SK-N-SH (cell line): ENCODE measurements at regions not wholly inside any gene's neighbourhood (a gene's known extent, or its start where the extent isn't known, plus 50 kb on each side); places are given as distances from the start of the nearest gene placed in this dataset.

ENCODE experiments used
- CTCF ChIP-seq: fragments of 200-600 bp; sonication (generic); IDR thresholded peaks from 2 replicates; pipeline ENCODE4 v1.6.1; 2017; ENCODE audit warnings: antibody characterized with exemption, mild to moderate bottlenecking, moderate library complexity
- EP300 ChIP-seq, 2 experiments: IDR thresholded peaks; 2 replicates each; pipeline versions ENCODE4 v1.4.0 to v1.6.1; 2012; ENCODE audit warnings: borderline replicate concordance in 1 of 2, low read depth in 1 of 2, low read length in 1 of 2
- FOXM1 ChIP-seq: IDR thresholded peaks from 2 replicates; pipeline ENCODE4 v1.4.0; 2012; ENCODE audit warnings: low read depth, mild to moderate bottlenecking
- IRF3 ChIP-seq: fragments of 150-350 bp; IDR thresholded peaks from 2 replicates; pipeline ENCODE4 v1.6.1; 2016; ENCODE audit warnings: mild to moderate bottlenecking, low read depth, low read length
- PBX3 ChIP-seq: IDR thresholded peaks from 2 replicates; pipeline ENCODE4; 2012
- RAD21 ChIP-seq: IDR thresholded peaks from 2 replicates; pipeline ENCODE4 v1.6.1; 2012; ENCODE audit warnings: mild to moderate bottlenecking, low read length
- REST ChIP-seq: IDR thresholded peaks from 2 replicates; pipeline ENCODE4 v1.6.1; 2012; ENCODE audit warnings: mild to moderate bottlenecking, low read depth, low read length, moderate library complexity
- SMC3 ChIP-seq: IDR thresholded peaks from 2 replicates; pipeline ENCODE4 v1.6.1; 2012; ENCODE audit warnings: low read depth, low read length, improper control_type of control experiment
- USF1 ChIP-seq: IDR thresholded peaks from 2 replicates; pipeline ENCODE4 v1.4.0; 2012; ENCODE audit warnings: low read depth, borderline replicate concordance

DNA sequence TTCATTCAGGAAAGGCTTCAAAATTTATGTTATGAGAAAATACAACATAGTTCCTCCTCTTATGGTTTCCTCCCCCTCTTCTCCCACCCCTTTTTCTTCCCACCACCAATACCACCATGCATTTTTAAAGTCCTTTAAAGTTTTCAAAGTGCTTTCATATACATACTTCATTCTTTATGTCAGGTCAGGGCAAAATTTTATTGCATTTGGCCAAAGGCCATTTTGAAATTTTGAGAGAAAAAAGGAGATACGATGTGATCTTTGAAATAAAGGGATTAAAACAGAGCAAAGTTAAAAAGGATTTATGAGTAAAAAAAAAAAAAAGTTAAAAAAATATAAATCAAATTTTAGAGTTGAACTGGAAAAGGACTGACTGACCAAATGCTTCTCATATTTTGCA is 792.5 kb upstream of the FANCL start:
- TF ChIP-seq EP300 (IDR thresholded peaks at IDR 0.05; ENCODE audit: borderline replicate concordance in 1 of 2, low read depth in 1 of 2, low read length in 1 of 2) (no peak), CTCF (no peak), RAD21 (no peak), SMC3 (no peak), USF1 (no peak), REST (no peak), IRF3 (no peak), FOXM1 (no peak), PBX3 (no peak)
